CD4-positive, alpha-beta T cell treated with Interleukin-10 for 1 hour (primary cell): ENCODE measurements at regions not wholly inside any gene's neighbourhood (a gene's known extent, or its start where the extent isn't known, plus 50 kb on each side); places are given as distances from the start of the nearest gene placed in this dataset.
"Not testable (repeated sequence)": the region's sequence is repeated elsewhere in the genome, so short reads cannot be mapped to it uniquely, and the experiment has no call there.

ENCODE experiments used
- DNase-seq: peaks from one replicate; pipeline ENCODE4 v3.0.0-alpha.2; 2020

DNA sequence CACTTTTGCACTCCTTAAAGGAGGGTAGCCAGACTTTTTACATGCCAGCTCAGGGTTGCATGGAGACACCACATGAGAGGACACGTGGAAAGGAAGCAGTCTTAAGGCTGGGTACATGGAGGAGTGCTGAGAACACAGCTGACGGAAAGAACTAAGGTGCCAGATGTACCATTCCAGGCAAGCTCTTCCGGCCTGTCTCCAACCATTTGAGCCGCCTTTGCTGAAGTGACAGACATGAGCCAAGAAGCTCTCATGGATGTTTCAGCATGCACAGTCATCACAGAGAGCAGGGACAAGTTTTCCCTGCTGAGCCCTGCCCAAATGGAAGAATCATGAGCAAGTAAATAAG lies 83.4 kb upstream of the BMP2K start:
- DNase-seq, result no peak

DNA sequence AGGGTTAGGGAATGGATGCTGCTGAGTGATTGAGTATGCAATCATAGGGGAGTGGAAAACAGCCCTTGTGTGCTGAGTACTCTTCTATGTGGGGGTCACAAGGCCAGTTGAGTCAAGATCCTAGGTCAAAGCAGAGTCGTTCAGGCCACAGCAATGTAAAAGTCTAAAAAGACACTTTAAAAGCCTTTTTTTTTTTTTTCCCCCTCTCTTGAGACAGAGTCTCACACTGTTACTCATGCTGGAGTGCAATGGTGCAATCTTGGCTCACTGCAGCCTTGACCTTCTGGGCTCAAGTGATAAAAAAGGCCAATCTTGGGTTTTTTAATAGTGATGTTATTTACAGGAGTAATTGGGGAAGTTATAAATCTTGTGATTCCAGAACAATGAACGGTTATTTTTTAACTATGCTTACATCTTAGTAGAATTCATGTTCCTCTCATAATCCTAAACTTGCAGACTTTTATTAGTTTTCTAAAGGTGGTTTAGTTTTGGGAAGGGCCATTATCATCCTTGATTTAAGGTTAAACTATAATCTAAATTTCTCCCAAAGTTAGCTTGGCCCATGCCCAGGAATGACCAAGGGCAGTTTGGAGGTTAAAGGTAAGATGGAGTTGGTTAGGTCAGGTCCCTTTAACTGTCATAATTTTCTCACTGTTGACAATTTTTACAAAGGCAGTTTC lies 82.2 kb upstream of the BMP2K start:
- no peak for DNase-seq

DNA sequence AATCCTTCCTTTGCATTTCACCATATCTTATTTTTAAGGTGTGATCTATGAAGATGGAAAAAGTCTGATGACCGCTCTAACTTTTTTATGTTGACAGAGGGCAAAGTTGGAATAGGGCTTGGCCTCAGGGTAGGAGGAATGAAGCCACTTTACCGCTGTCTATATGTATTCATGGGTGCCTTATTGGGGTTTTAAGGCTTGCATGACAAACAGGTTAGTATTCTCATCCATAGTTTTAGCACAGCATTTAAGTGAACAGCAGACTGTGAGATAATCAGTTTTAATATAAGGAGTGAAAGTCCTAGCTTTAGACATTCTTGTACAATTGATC lies 81.7 kb upstream of the BMP2K start:
- no peak for DNase-seq

GRCh38 chr4:78695910-78696309 lies 80.2 kb upstream of the BMP2K start:
- DNase-seq, result no peak

DNA sequence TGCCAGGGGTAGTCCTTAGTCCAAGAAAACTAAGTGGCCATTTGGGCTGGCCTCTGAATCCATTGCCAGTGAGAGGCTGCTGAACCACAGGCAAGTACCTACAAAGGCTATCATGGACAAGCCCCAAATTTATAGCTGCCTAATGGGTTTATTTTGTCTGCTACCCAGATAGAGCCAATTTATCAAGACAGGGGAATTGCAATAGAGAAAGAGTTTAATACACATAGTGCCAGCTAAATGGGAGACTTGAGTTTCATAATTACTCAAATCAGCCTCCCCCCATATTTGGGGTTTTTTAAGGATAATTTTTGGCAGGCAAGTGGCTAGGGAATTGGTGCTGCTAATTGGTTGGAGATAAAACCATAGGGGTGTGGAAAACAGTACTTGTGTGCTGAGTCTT lies 73.1 kb upstream of the BMP2K start:
- DNase-seq, result no peak

DNA sequence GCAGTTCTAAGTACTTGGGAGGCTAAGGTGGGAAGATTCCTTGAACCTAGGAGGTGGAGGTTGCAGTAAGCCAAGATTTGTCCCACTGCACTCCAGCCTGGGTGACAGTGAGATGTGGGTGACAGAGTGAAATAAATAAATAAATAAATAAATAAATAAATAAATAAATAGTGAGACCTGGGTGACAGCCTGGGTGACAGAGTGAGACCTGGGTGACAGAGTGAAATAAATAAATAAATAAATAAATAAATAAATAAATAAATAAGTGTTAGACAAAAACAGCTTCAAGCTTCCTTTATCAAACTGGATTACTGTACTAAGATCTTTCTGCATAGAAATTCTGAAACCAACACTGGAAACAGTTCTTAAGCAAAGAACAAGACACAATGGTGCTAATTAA lies 71.8 kb upstream of the BMP2K start:
- no peak for DNase-seq

GRCh38 chr4:78704981-78705683 lies 71.0 kb upstream of the BMP2K start:
- DNase-seq, result no peak

DNA sequence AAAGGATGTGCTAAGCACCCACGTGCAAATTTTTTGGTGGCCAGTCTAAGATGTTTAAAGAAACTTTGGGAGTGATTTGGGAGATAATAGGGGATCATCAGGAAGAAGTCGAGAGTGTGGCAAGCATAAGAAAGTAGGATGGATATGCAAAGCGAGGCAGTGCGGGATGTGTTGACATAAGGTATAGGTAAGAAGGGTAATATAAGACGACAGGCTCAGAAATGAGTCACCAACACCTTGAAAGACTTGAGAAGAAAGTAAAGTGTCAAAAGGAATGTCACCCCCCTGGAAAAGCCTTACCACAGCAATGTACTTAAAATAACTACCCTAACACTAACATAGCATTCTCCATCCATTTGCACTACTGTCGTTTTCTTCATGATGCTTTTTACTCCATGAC lies 69.8 kb upstream of the BMP2K start:
- DNase-seq, result no peak

- DNase-seq, result no peak
These were observed 68.9 kb upstream of the BMP2K start for GRCh38 chr4:78707268-78707667.

GRCh38 chr4:78707793-78708192 lies 68.4 kb upstream of the BMP2K start:
- DNase-seq, result no peak

- no peak for DNase-seq
These were observed 65.6 kb upstream of the BMP2K start for GRCh38 chr4:78710536-78710935.

GRCh38 chr4:78711676-78712075 lies 64.5 kb upstream of the BMP2K start:
- DNase-seq, result no peak

DNA sequence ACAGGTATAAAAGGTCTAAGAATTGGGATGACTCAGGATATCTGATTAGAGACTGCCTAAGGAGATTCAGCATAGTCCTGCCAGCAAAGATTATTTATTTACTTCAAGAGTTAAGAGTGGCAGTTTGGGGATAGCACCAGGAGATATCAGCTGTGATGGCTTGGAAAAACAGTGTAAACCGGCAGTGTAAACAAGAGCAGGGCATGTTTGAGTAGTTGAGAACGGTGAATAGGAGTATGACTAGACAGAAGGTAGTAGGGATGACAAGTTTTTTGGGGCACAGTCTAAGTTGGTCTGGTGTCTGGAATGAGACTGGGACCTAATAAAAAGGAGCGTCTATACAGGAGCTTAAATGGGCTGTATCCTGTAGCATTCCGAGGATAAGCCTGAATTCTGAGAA lies 61.6 kb upstream of the BMP2K start:
- not testable (repeated sequence) for DNase-seq

- not testable (repeated sequence) for DNase-seq
These were observed 60.8 kb upstream of the BMP2K start for GRCh38 chr4:78715372-78715771.

DNA sequence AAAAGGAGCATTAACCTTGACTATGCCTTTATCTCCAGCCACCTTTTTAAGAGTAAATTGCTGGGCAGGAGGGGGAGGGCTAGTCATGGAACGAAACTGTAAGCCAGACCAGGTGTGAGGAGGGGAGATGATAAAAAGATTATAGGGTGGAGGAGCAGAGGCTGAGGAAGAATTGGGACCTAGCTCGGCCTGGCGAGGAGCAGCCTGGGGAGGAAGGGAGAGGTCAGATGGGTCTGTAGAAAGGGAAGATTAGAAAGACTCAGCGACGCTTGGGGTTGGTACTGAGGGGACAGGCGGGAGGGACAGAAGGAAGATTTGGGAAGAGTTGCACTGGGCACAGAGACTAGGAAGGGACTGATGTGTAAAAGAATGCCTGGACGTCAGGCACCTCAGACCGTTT lies 58.4 kb upstream of the BMP2K start:
- DNase-seq, result not testable (repeated sequence)

GRCh38 chr4:78720204-78720603 lies 55.9 kb upstream of the BMP2K start:
- DNase-seq, result no peak

DNA sequence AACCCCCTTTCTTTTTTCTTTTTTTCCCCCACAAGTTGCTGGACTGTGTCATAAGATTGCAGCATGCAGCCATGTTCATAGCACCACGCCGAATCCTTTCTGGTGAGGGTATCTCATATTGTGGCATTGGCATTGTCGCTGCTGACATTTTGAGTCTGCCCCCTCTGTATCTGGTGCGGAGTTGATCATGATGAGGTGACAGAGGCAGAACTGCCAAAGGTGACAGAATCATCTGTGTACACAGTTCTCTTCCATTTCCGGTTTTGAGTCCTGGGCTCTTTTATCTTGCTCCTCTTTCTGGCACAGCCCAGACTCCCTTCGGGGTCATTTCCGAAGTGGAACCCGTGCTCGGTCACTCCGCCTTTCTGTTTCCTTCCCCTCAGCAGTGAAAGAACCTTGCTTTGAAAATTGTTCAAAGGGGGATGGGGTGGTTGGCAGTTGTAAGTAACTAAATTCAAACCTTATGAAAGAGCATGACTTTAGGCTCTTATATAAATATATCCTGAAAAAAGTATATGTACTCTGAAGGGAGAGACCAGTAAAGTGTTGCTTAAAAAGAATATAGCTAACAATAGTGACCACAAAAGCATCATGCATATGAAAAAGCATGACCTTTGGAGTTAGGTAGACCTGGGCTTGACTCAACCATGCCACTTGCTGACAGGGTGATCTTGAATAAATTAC lies 55.0 kb upstream of the BMP2K start:
- peak; percentile 28 for DNase-seq

GRCh38 chr4:78721747-78722146 lies 54.4 kb upstream of the BMP2K start:
- no peak for DNase-seq

DNA sequence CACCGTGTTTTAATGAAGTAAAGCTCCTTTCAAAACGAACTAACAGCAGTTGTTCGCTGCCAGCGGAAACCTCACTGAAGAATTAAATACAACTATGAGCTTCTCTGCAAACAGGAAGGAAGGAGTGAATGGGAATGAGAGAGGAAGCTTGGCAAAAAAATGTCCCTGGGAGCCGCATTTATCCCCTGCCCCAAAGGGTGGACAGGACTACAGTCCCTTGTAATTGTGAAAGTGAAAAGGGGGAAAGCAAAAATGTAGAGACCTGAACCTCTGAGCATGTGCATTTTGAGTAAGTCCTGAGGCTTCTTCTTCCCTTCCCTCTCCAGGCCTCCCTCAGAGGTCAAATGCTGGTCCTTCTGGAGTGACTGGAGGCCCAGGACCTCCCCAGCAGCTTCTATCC lies 53.8 kb upstream of the BMP2K start:
- no peak for DNase-seq

- no peak for DNase-seq
These were observed 53.3 kb upstream of the BMP2K start for GRCh38 chr4:78722878-78723277.
